ENCODE measurements at regions not wholly inside any gene's neighbourhood (a gene's known extent, or its start where the extent isn't known, plus 50 kb on each side); places are given as distances from the start of the nearest gene placed in this dataset.

DNA sequence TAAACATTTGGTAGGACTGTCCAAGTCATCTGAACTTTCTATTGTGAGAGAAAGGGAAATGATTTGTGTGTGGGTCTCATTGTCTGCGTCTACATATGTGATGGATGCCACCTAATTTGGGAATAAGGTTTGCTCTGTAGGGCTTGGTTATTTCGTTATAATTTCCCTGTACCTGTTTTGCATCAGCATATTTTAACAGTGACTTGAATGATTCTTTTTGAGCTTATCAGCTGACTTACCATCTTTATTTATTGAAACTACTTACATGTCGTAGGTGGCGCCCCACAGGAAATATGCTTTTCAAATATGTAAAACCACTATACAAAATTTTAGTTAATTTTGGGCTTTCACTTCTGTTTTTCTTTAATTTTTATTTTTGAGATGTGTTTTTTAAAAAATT lies 56.5 kb upstream of the BCAT1 start:
- no peak for DNase-seq

DNA sequence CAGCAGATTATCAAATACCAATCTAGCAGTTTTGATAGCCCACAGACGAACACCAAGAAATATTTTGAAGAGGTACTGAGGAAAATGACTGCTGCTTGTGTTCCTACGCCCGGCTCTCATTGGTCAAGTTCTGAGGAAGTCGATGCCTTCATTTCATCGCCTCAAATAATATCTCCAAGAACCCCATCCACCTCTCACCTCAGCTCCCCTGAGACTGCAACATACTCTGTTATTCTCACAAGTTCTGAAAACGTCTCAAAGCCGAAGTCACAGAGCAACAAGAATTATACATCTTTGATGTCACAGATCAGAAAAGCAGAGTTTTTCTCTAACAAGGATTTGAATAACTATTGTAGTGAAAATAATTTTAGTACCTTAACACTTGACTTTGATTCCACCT lies 55.5 kb upstream of the BCAT1 start:
- DNase-seq, result no peak

DNA sequence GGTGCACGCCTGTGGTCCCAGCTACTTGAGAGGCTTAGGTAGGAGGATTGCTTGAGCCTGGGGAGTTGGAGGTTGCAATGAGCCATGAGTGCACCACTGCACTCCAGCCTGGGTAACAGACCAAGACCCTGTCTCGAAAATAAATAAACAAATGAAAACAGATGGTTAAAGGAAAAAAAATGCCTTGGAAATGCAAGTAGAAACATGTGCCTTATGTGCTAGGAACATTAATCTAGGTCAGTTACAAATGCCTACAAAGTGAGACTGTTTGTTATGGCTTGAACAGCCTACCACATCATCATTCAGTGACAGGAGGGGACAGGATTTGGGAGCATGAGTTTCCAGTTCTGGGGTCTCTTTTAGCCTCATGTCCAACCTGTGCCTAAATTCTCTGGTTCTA lies 52.4 kb upstream of the BCAT1 start:
- no peak for DNase-seq

All from CD4-positive, alpha-beta T cell treated with Interleukin-10 for 1 hour (primary cell).